A549 (cell line): ENCODE measurements at regions not wholly inside any gene's neighbourhood (a gene's known extent, or its start where the extent isn't known, plus 50 kb on each side); places are given as distances from the start of the nearest gene placed in this dataset.
"Not testable (repeated sequence)": the region's sequence is repeated elsewhere in the genome, so short reads cannot be mapped to it uniquely, and the experiment has no call there.

Experiments used
- ATAC-seq, 2 experiments: fragments of 200-7000 bp in 1 of 2; fragments of >200 bp in 1 of 2; cut with Nextera tagmentation in 1 of 2; cut with Tn5 transposase in 1 of 2; 3 replicates each; pipeline versions ENCODE4 v1.8.0 to v1.9.1; 2018 to 2020; ENCODE audit warnings: mild to moderate bottlenecking in 1 of 2, moderate library complexity in 1 of 2
- CTCF ChIA-PET: fragments of 300-600 bp; sonication (Branson Sonifier 250); formaldehyde crosslinking; extraction: SDS; loops from one replicate; lab custom pipeline; 2021; ENCODE audit warnings: antibody characterized with exemption, inconsistent platforms; lab: Yijun Ruan, JAX
- POLR2A ChIA-PET: fragments of 350-600 bp; formaldehyde crosslinking; extraction: SDS; loops from one replicate; lab custom pipeline; 2021; ENCODE audit warnings: antibody characterized with exemption, inconsistent platforms; lab: Yijun Ruan, JAX
- DNase-seq, 2 experiments: peaks; one replicate each; pipeline versions ENCODE4 v3.0.0 to v3.0.0-alpha.2; 2011 to 2016; ENCODE audit warnings: low read depth in 1 of 2, low spot score in 1 of 2
- FAIRE-seq: peaks from 2 replicates; lab custom pipeline; 2011; peaks lifted over from hg19 to GRCh38; lab: Jason Lieb, UNC
- H3K27ac ChIP-seq, 2 experiments: fragments of >200 bp; sonication (Bioruptor Twin); formaldehyde crosslinking; 3 replicates each; pipeline ENCODE4 v1.5.1; 2016 to 2017
- H3K4me1 ChIP-seq: fragments of >200 bp; sonication (Bioruptor Twin); formaldehyde crosslinking; 3 replicates; pipeline ENCODE4 v1.6.1; 2016
- H3K4me2 ChIP-seq: fragments of >200 bp; sonication (Bioruptor Twin); formaldehyde crosslinking; 3 replicates; pipeline ENCODE4 v1.6.1; 2016
- H3K4me3 ChIP-seq: fragments of >200 bp; sonication (Bioruptor Twin); formaldehyde crosslinking; 3 replicates; pipeline ENCODE4 v1.5.1; 2016
- H3K9me3 ChIP-seq: fragments of >200 bp; sonication (Bioruptor Twin); formaldehyde crosslinking; 3 replicates; pipeline ENCODE4 v1.6.1; 2016
- CHD2 ChIP-seq: fragments of 150-350 bp; IDR thresholded peaks from 2 replicates; pipeline ENCODE4 v1.6.1; 2014; ENCODE audit warnings: low read length; ENCODE audit not compliant: partially characterized antibody
- EP300 ChIP-seq, 2 experiments: fragments of >200 bp; sonication (Bioruptor Twin); formaldehyde crosslinking; IDR thresholded peaks; 2 replicates in 1 of 2; 3 replicates in 1 of 2; pipeline ENCODE4 v1.6.1; 2016 to 2017
- ESRRA ChIP-seq: fragments of 150-350 bp; IDR thresholded peaks from 2 replicates; pipeline ENCODE4 v1.6.1; 2014; ENCODE audit warnings: mild to moderate bottlenecking, low read length, borderline replicate concordance
- FOSB ChIP-seq: fragments of 250-450 bp; sonication (Bioruptor Pico); IDR thresholded peaks from 2 replicates; pipeline ENCODE4 v1.5.0; 2020; ENCODE audit warnings: mild to moderate bottlenecking, moderate library complexity
- FOXS1 ChIP-seq: fragments of 250-450 bp; sonication (Bioruptor Pico); IDR thresholded peaks from 2 replicates; pipeline ENCODE4 v1.5.0; 2020; ENCODE audit warnings: mild to moderate bottlenecking, moderate library complexity
- HDAC2 ChIP-seq: fragments of 200-600 bp; sonication (generic); IDR thresholded peaks from 2 replicates; pipeline ENCODE4 v1.6.1; 2016
- HES2 ChIP-seq: fragments of >200 bp; sonication (Bioruptor Twin); formaldehyde crosslinking; IDR thresholded peaks from 2 replicates; pipeline ENCODE4 v1.6.1; 2016
- HEYL ChIP-seq: fragments of 250-450 bp; sonication (Bioruptor Pico); IDR thresholded peaks from 2 replicates; pipeline ENCODE4 v1.8.0; 2021; ENCODE audit warnings: mild to moderate bottlenecking, moderate library complexity
- HOXA7 ChIP-seq: fragments of 250-450 bp; sonication (Bioruptor Pico); IDR thresholded peaks from 2 replicates; pipeline ENCODE4 v1.5.0; 2020; ENCODE audit warnings: mild to moderate bottlenecking, moderate library complexity
- KDM1A ChIP-seq: fragments of 200-600 bp; sonication (generic); IDR thresholded peaks from 2 replicates; pipeline ENCODE4 v1.6.1; 2016; ENCODE audit warnings: low read depth, mild to moderate bottlenecking
- PHF8 ChIP-seq: fragments of 200-600 bp; sonication (generic); IDR thresholded peaks from 2 replicates; pipeline ENCODE4 v1.6.1; 2016; ENCODE audit warnings: low read depth, mild to moderate bottlenecking, antibody characterized with exemption, moderate library complexity, borderline replicate concordance
- RARB ChIP-seq: fragments of 250-450 bp; sonication (Bioruptor Pico); IDR thresholded peaks from 2 replicates; pipeline ENCODE4 v1.8.0; 2021; ENCODE audit warnings: mild to moderate bottlenecking, moderate library complexity
- SREBF2 ChIP-seq: fragments of 450-650 bp; IDR thresholded peaks from 2 replicates; pipeline ENCODE4 v1.6.1; 2014; ENCODE audit warnings: mild to moderate bottlenecking, moderate library complexity
- TP53 ChIP-seq: fragments of 250-450 bp; sonication (Bioruptor Pico); IDR thresholded peaks from 2 replicates; pipeline ENCODE4 v1.5.0; 2021; ENCODE audit warnings: mild to moderate bottlenecking, moderate library complexity
- ZFP36 ChIP-seq: fragments of 450-650 bp; IDR thresholded peaks from 2 replicates; pipeline ENCODE4 v1.6.1; 2014; ENCODE audit warnings: borderline replicate concordance; ENCODE audit not compliant: partially characterized antibody
- WGBS: methylation state at CpG from one replicate; pipeline ENCODE4 v1.1.6; 2017; ENCODE audit errors: missing lambda C conversion rate; 5-methylcytosine and 5-hydroxymethylcytosine counted together
- TF ChIP-seq, protein P1 (sequence below): fragments of >200 bp; sonication (Bioruptor Twin); formaldehyde crosslinking; IDR thresholded peaks from 3 replicates; pipeline ENCODE4 v1.6.1; 2016

- ATAC-seq (peak; percentile 35 to 40; a peak in 4 of 6 replicates), FAIRE-seq (no peak), DNase-seq (peak in 1 of 2 experiments; percentile 36)
- CTCF ChIA-PET = interaction anchor here (0.6 to 2.5 kb wide), 6 partner anchors 10 to 453 kb away, joined by 3 to 11 read pairs (median 5); no protein-coding TSS in a partner anchor
- 0 out of 6 replicates have a peak overlapping the region, but pooled peaks of 1 of the 2 experiments have one; percentile 8 for H3K27ac ChIP-seq
- 48% methylated on average over 5 of the region's 5 CpGs for WGBS
- POLR2A ChIA-PET = interaction anchor here (0.6 kb wide), 1 partner anchor 330 kb away, joined by 6 read pairs; no protein-coding TSS in a partner anchor
- TF ChIP-seq RARB (CRISPR knock-in tag) (no peak), HEYL (CRISPR knock-in tag) (no peak), ZFP36 (no peak), HOXA7 (CRISPR knock-in tag) (no peak), ESRRA (no peak), EP300 (IDR thresholded peaks at IDR 0.05) (no peak), SREBF2 (no peak), PHF8 (no peak), FOSB (no peak), CHD2 (no peak), TP53 (CRISPR knock-in tag) (no peak), FOXS1 (CRISPR knock-in tag) (no peak), HES2 (no peak), KDM1A (no peak)
- TF ChIP-seq, protein P1, sequence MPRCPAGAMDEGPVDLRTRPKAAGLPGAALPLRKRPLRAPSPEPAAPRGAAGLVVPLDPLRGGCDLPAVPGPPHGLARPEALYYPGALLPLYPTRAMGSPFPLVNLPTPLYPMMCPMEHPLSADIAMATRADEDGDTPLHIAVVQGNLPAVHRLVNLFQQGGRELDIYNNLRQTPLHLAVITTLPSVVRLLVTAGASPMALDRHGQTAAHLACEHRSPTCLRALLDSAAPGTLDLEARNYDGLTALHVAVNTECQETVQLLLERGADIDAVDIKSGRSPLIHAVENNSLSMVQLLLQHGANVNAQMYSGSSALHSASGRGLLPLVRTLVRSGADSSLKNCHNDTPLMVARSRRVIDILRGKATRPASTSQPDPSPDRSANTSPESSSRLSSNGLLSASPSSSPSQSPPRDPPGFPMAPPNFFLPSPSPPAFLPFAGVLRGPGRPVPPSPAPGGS = no peak
- TF ChIP-seq, all 56 proteins: peak for 0
- no peak overlapping the region for H3K4me3 ChIP-seq
- peaks cover 15% of the 10 kb centered on the region; the same call in 2 of the 3 replicates for H3K4me1 ChIP-seq
- peak overlapping the region; percentile 38; the same call in 2 of the 3 replicates for H3K4me2 ChIP-seq
- no peaks in the 10 kb centered on the region for H3K9me3 ChIP-seq
These were observed 60.6 kb upstream of the TMEM97 start for GRCh38 chr17:28258347-28258887.

DNA sequence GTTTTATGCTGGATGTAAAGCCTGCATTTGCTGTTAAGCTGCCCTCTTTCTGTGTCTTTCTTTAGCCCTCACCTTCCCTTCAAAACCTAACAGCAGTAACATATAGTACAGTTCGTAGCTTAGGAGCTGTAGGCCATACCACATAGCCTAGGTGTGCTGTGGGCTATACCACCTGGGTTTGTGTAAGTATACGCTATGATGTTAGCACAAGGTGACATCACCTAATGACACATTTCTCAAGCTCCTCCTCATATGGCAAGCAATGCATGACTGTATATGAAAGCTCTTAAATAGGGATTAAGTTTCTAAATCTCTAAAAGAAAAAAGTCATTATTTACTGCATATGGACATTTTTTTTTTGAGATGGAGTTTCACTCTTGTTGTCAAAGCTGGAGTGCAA is 57.8 kb upstream of the TMEM97 start:
- Histone ChIP-seq H3K4me2 (no peak overlapping the region), H3K4me3 (no peak overlapping the region), H3K4me1 (peaks cover 35% of the 10 kb centered on the region), H3K9me3 (no peaks in the 10 kb centered on the region), H3K27ac (no peak overlapping the region)
- 56% methylated on average over 2 of the region's 2 CpGs for WGBS
- ChIA-PET POLR2A (no interaction called here), CTCF (interaction anchor here (0.8 to 2.6 kb wide), 3 partner anchors 9 to 25 kb away, joined by 3 to 22 read pairs (median 8); no protein-coding TSS in a partner anchor)
- ATAC-seq (peak in 1 of 2 experiments; percentile 17; a peak in 1 of 6 replicates), FAIRE-seq (no peak)
- no peak for TF ChIP-seq HDAC2
- no peak for TF ChIP-seq CHD2
- TF ChIP-seq, all 56 proteins: peak for 0
- DNase-seq = no peak

DNA sequence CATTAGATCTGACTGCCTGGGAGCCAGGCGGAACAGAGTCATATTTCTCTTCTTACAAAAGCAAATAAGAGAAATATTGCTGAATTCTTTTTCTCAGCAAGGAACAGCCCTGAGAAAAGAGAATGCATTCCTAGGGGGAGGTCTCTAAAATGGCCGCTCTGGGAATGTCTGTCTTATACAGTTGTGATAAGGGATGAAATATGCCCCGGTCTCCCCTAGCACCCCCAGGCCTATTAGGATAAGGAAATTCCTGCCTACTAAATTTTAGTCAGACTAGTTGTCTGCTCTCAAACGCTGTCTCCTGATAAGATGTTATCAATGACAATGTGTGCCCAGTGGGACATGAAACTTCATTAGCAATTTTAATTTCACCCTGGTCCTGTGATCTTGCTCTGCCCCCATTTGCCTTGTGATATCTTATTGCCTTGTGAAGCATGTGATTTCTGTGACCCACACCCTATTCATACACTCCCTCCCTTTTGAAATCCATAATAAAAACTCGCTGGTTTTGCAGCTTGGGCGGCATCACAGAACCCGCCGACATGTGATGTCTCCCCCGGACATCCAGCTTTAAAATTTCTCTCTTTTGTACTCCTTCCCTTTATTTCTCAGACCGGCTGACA is 56.8 kb upstream of the TMEM97 start:
- DNase-seq, ATAC-seq, H3K4me3 ChIP-seq, H3K27ac ChIP-seq, H3K4me2 ChIP-seq, POLR2A ChIA-PET, FAIRE-seq, H3K9me3 ChIP-seq: not testable (repeated sequence)
- CTCF ChIA-PET = interaction anchor here (1.2 to 11.3 kb wide), 4 partner anchors 8 to 25 kb away, joined by 4 to 93 read pairs (median 15); no protein-coding TSS in a partner anchor
- H3K4me1 ChIP-seq = peaks cover 35% of the 10 kb centered on the region
- WGBS = 75% methylated on average over 10 of the region's 10 CpGs
